Cardiac fibroblast (primary cell): ENCODE measurements at regions not wholly inside any gene's neighbourhood (a gene's known extent, or its start where the extent isn't known, plus 50 kb on each side); places are given as distances from the start of the nearest gene placed in this dataset.

Experiments used
- DNase-seq, 2 donors: peaks; one replicate each; pipeline versions ENCODE4 v3.0.0 to v3.0.0-alpha.2; 2010; ENCODE audit warnings: low read depth in 2 of 2
- H3K4me3 ChIP-seq, 2 donors: replicated peaks in 1 of 2; 1 replicate in 1 of 2; 2 replicates in 1 of 2; pipeline ENCODE4 v1.5.1; 2011; ENCODE audit warnings: low read depth in 2 of 2, low read length in 2 of 2, mild to moderate bottlenecking in 2 of 2, moderate library complexity in 1 of 2
- TF ChIP-seq, protein P1 (sequence below): IDR thresholded peaks from one replicate; pipeline ENCODE4 v1.5.1; 2011; ENCODE audit warnings: low read depth, mild to moderate bottlenecking, low read length, inconsistent platforms

DNA sequence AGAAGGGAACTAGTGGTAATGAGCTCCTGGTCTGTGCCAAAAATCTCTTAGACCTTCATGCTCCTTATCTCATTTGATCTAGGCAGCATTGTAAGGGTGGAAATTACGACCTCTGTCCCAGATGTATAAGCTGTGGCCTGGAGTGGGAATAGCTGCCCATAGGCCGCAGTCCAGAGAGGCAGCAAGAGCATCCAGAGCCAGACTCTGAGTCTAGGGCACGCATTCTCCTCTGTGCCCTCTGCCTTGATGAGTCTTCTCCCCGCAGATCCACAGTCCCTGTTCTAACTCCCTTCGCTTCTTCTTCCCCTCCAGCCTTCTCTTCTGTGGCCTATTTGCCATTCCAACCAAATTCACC is 304.6 kb downstream of the MYCN start:
- DNase-seq, result no peak
- TF ChIP-seq, protein P1, sequence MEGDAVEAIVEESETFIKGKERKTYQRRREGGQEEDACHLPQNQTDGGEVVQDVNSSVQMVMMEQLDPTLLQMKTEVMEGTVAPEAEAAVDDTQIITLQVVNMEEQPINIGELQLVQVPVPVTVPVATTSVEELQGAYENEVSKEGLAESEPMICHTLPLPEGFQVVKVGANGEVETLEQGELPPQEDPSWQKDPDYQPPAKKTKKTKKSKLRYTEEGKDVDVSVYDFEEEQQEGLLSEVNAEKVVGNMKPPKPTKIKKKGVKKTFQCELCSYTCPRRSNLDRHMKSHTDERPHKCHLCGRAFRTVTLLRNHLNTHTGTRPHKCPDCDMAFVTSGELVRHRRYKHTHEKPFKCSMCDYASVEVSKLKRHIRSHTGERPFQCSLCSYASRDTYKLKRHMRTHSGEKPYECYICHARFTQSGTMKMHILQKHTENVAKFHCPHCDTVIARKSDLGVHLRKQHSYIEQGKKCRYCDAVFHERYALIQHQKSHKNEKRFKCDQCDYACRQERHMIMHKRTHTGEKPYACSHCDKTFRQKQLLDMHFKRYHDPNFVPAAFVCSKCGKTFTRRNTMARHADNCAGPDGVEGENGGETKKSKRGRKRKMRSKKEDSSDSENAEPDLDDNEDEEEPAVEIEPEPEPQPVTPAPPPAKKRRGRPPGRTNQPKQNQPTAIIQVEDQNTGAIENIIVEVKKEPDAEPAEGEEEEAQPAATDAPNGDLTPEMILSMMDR, result no peak
- H3K4me3 ChIP-seq, result no peak overlapping the region

DNA sequence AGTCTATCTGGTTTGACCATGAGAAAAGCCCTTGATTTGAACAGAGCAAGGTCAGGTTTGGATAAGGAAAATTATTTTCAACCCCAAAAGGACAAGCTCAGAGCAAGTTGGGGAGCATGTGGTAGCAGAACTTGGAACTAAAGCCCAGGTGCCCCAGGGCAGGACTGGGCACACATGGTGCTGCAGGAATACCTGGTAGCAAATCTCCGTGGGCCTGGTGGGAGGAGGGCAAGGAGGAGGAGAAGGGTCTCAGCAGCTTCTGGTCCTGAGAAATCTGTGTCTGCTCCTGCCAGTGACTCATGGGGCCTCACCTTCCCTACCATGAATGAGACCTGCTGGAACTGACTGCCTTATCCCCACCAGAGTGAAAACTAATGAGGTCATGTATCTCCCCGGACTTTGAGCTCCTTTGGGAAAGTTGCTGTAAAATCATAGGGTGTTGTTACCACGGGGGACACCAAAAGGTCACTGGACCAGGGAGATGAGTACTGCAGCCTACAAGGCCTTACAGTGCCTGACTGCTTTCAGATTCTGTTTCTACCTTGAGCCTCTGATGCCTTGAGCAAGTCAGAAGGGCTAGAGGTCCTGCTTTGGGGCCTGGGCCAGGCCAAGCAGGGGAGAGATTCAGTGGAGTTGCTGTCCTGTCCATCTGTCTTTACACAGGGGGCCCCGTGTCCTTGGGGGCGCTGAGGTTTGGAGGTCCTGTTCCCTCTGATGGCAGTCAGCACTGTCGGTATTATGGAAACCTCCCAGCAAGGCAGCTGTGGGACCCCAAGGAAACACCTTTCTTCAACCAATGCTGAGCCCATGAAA is 304.0 kb downstream of the MYCN start:
- no peak overlapping the region for H3K4me3 ChIP-seq
- DNase-seq, result no peak
- TF ChIP-seq, protein P1, result no peak

DNA sequence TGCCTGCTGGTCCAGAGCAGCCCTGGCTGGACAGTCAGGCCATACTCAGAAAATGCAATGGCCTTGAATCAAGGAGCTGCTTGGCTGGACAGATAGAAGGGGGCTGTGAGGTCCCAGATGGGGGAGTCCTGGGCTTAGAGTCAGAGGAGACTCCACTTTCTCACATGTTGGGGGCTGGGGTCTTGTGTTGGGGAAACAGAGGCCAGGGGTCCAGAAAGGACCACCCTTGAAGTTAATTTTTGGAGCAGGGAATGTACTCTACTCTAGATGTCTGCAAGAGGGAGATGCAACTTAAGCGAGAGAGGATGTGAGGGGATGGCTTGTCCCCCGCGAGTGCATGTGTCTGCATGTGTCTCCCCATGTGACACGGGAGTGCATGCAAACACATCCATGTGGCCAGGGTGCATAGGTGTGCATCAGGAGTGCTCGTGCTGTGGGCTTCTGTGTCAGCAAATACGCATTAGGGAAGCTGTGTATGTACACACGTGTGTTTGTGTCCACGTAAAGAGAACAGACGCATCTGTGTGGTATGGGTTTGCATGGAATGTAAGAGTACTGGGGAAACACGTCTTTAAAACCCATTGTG is 303.2 kb downstream of the MYCN start:
- DNase-seq, result no peak
- H3K4me3 ChIP-seq, result no peak overlapping the region
- TF ChIP-seq, protein P1, result no peak

DNA sequence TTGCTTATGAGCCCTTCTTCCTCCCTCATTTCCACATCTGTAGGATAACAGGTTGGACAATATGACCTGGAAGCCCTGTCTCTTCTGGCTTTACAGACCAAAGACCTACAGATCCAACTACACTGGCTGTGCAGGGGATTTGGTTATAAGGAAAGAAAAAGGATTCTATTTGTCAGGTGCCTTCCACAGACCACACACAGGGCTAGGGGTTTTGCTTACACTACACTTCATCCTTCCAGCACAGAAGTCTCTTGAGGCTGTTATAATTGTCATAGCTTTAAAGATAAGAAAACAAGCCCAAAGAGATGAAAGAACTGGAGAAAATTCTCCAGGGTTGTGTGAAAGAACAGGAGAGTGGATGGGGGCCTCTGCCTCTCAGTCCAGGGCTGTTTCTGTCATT is 302.6 kb downstream of the MYCN start:
- TF ChIP-seq, protein P1, result no peak
- no peak overlapping the region for H3K4me3 ChIP-seq
- DNase-seq, result no peak

DNA sequence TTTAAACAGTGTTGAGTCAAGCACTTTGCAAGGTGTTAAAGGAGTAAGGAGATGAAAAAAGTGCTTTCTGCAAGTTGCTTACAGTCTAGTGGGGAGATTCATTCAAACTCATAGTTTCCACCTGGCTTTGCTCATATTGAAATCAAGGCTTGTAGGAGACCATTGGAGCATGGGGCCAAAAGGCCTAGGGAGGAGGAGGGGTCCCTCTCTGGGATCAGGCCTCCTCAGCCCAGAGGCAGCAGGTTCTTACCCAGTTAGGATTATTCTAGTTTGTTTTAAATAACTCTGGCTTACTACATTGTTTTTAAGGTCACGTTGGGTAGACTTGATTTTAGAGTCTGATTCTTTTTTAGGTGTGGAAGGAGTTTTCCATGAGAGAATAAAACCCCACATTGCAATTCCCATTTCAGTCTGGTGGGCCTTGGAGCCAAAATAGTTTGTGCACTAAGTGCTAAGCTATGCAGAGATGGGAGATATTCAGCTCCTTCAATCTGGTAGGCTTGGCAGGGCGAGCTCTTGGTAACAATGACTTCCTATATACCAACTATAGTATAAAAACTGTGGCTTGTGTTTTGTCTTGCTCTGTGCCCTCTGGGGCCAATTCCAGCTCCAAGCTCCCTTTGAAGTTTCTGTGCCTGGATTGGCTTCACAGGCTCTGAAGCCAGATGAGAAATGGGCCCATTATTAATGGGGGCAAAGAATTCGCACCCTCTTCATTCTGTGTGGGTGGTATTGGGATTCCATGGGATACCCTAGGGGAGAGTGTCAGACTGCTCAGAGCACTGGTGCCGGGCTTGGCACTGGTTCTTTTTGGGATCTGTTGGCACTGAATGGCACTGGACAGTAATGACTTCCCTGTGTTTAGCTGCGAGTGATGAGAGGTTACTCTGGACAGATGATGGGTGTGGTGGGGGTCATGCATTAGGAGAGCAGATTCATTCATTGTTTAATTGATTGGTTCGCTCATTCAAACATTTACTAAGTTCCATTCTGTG is 301.1 kb downstream of the MYCN start:
- TF ChIP-seq, protein P1, result no peak

DNA sequence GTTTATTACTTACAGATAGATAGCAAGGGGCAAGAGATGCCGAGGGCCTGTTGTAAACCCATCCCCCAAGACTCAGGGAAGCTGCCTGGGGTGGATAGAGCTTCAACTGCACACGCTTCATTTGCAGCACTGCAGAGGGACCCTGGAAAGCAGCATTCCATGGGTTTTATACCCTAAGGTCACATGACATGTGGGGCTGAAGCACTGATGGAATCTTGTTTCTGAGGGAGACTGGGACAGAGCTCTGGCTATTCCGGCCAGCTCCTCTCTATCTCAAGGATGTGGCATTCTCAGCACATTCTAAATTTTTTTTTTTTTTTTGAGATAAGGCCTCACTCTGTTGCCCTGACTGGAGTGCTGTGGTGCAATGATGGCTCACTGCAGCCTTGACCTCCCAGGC is 300.1 kb downstream of the MYCN start:
- TF ChIP-seq, protein P1, result no peak
- no peak for DNase-seq
- no peak overlapping the region for H3K4me3 ChIP-seq

More for the DNA sequence above, 301.1 kb downstream of the MYCN start:
- DNase-seq, result no peak
- no peak overlapping the region for H3K4me3 ChIP-seq
